ENCODE measurements at regions not wholly inside any gene's neighbourhood (a gene's known extent, or its start where the extent isn't known, plus 50 kb on each side); places are given as distances from the start of the nearest gene placed in this dataset.

- H3K9me3 ChIP-seq (ENCODE audit: insufficient read depth, low read length, severe bottlenecking), result no peaks in the 10 kb centered on the region
- H3K4me3 ChIP-seq (ENCODE audit: low read depth in 1 of 2, low read length in 2 of 2), result no peak overlapping the region
- H4K20me1 ChIP-seq (ENCODE audit: insufficient read depth, low read length), result no peaks in the 10 kb centered on the region
- no peaks in the 10 kb centered on the region for H3K27me3 ChIP-seq (ENCODE audit: insufficient read depth, low read length, poor library complexity)
- TF ChIP-seq, protein P1, sequence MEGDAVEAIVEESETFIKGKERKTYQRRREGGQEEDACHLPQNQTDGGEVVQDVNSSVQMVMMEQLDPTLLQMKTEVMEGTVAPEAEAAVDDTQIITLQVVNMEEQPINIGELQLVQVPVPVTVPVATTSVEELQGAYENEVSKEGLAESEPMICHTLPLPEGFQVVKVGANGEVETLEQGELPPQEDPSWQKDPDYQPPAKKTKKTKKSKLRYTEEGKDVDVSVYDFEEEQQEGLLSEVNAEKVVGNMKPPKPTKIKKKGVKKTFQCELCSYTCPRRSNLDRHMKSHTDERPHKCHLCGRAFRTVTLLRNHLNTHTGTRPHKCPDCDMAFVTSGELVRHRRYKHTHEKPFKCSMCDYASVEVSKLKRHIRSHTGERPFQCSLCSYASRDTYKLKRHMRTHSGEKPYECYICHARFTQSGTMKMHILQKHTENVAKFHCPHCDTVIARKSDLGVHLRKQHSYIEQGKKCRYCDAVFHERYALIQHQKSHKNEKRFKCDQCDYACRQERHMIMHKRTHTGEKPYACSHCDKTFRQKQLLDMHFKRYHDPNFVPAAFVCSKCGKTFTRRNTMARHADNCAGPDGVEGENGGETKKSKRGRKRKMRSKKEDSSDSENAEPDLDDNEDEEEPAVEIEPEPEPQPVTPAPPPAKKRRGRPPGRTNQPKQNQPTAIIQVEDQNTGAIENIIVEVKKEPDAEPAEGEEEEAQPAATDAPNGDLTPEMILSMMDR (IDR thresholded peaks at IDR 0.05; ENCODE audit: borderline replicate concordance, extremely low read depth, low read length, poor library complexity, severe bottlenecking), result no peak
- no peak for TF ChIP-seq EZH2 (IDR thresholded peaks at IDR 0.05; ENCODE audit: borderline replicate concordance, low read depth, low read length, severe bottlenecking)
- DNase-seq, result no peak
- no peaks in the 10 kb centered on the region for H3K4me1 ChIP-seq (ENCODE audit: insufficient read depth, low read length)
- H3K36me3 ChIP-seq (ENCODE audit: insufficient read depth, low read length), result no peaks in the 10 kb centered on the region
- no peak overlapping the region for H2AFZ ChIP-seq (ENCODE audit: low read depth, low read length)
- H3K79me2 ChIP-seq (ENCODE audit: insufficient read depth, low read length), result no peaks in the 10 kb centered on the region
- H3K9ac ChIP-seq (ENCODE audit: low read depth, low read length), result no peak overlapping the region
- no peak overlapping the region for H3K27ac ChIP-seq (ENCODE audit: low read length)
- ATAC-seq (ENCODE audit: insufficient read depth, low read depth), result no peak
- H3K4me2 ChIP-seq (ENCODE audit: insufficient read depth, low read length), result no peak overlapping the region
Observed at GRCh38 chr3:168596175-168596823, 500.6 kb upstream of the GOLIM4 start.

DNA sequence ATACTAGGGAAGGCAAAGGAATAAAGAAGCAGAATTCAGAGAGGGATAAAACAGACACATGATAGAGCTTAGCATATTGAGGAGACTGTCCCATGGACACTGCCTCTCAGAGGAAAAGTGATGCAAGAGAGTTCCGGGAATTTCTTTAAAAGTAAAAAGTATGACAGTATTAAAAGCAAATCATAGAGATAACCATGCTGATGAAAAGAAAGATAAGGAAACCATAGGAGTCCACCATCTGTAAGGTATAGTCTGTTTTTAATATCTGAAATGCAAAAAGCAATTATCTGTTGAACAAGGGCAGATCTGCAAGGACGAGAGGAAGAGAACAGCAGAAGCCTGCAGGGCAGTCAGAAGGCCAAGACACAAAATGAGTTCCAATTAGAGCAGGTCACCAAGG, 495.9 kb upstream of the GOLIM4 start:
- no peak overlapping the region for H3K27ac ChIP-seq (ENCODE audit: low read length)
- no peaks in the 10 kb centered on the region for H3K4me1 ChIP-seq (ENCODE audit: insufficient read depth, low read length)
- no peak overlapping the region for H3K4me3 ChIP-seq (ENCODE audit: low read depth in 1 of 2, low read length in 2 of 2)
- H3K4me2 ChIP-seq (ENCODE audit: insufficient read depth, low read length), result no peak overlapping the region
- H4K20me1 ChIP-seq (ENCODE audit: insufficient read depth, low read length), result no peaks in the 10 kb centered on the region
- ATAC-seq (ENCODE audit: insufficient read depth, low read depth) (no peak), DNase-seq (no peak)
- TF ChIP-seq, protein P1 (IDR thresholded peaks at IDR 0.05; ENCODE audit: borderline replicate concordance, extremely low read depth, low read length, poor library complexity, severe bottlenecking), result no peak
- no peak for TF ChIP-seq EZH2 (IDR thresholded peaks at IDR 0.05; ENCODE audit: borderline replicate concordance, low read depth, low read length, severe bottlenecking)
- H3K27me3 ChIP-seq (ENCODE audit: insufficient read depth, low read length, poor library complexity), result no peaks in the 10 kb centered on the region
- no peak overlapping the region for H2AFZ ChIP-seq (ENCODE audit: low read depth, low read length)
- no peaks in the 10 kb centered on the region for H3K79me2 ChIP-seq (ENCODE audit: insufficient read depth, low read length)
- H3K9ac ChIP-seq (ENCODE audit: low read depth, low read length), result no peak overlapping the region
- H3K9me3 ChIP-seq (ENCODE audit: insufficient read depth, low read length, severe bottlenecking), result no peaks in the 10 kb centered on the region
- no peaks in the 10 kb centered on the region for H3K36me3 ChIP-seq (ENCODE audit: insufficient read depth, low read length)

DNA sequence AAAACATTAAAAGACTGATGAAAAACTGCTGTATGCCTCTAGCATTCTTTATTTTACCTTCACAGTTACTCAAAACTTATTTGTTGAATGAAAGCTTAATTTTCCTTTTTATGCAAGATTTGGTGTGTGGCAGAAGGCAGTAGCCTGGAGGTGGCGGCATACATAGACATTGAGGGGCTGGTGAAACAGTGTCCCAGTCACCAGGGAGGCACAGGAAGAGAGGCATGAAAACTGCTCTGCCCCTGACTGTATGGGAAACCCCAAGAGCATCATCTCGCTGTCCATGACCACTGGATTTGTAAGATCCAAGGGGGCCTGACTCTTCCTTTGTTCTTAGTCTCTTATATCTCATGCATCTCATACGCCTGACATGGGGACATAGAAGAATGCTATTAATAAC, 493.7 kb upstream of the GOLIM4 start:
- no peak for TF ChIP-seq EZH2 (IDR thresholded peaks at IDR 0.05; ENCODE audit: borderline replicate concordance, low read depth, low read length, severe bottlenecking)
- TF ChIP-seq, protein P1 (IDR thresholded peaks at IDR 0.05; ENCODE audit: borderline replicate concordance, extremely low read depth, low read length, poor library complexity, severe bottlenecking), result no peak
- H3K79me2 ChIP-seq (ENCODE audit: insufficient read depth, low read length), result no peaks in the 10 kb centered on the region
- no peaks in the 10 kb centered on the region for H3K4me1 ChIP-seq (ENCODE audit: insufficient read depth, low read length)
- no peaks in the 10 kb centered on the region for H3K9me3 ChIP-seq (ENCODE audit: insufficient read depth, low read length, severe bottlenecking)
- no peaks in the 10 kb centered on the region for H3K27me3 ChIP-seq (ENCODE audit: insufficient read depth, low read length, poor library complexity)
- H3K4me2 ChIP-seq (ENCODE audit: insufficient read depth, low read length), result no peak overlapping the region
- no peak for ATAC-seq (ENCODE audit: insufficient read depth, low read depth)
- H2AFZ ChIP-seq (ENCODE audit: low read depth, low read length), result no peak overlapping the region
- DNase-seq, result no peak
- H3K4me3 ChIP-seq (ENCODE audit: low read depth in 1 of 2, low read length in 2 of 2), result no peak overlapping the region
- no peak overlapping the region for H3K9ac ChIP-seq (ENCODE audit: low read depth, low read length)
- H4K20me1 ChIP-seq (ENCODE audit: insufficient read depth, low read length), result no peaks in the 10 kb centered on the region
- H3K27ac ChIP-seq (ENCODE audit: low read length), result no peak overlapping the region
- no peaks in the 10 kb centered on the region for H3K36me3 ChIP-seq (ENCODE audit: insufficient read depth, low read length)
